B cell (primary cell): ENCODE measurements at regions not wholly inside any gene's neighbourhood (a gene's known extent, or its start where the extent isn't known, plus 50 kb on each side); places are given as distances from the start of the nearest gene placed in this dataset.

Experiments
- ATAC-seq: fragments of 200-7000 bp; cut with Tn5 transposase; one replicate; pipeline ENCODE4 v1.10.0; 2021; ENCODE audit warnings: low read depth, mild to moderate bottlenecking, moderate number of reproducible peaks, moderate library complexity
- CTCF ChIA-PET: fragments of 350-600 bp; sonication (Branson Sonifier 250); formaldehyde crosslinking; loops from one replicate; lab custom pipeline; 2021; ENCODE audit warnings: antibody characterized with exemption, inconsistent platforms; lab: Charles Lee
- POLR2A ChIA-PET: fragments of 350-600 bp; sonication (Branson Sonifier 250); formaldehyde crosslinking; loops from one replicate; lab custom pipeline; 2021; ENCODE audit warnings: antibody characterized with exemption; lab: Charles Lee
- DNase-seq: peaks from one replicate; pipeline ENCODE4 v3.0.0; 2013
- H2AFZ ChIP-seq: 2 replicates; pipeline ENCODE4 v1.6.1; 2012; ENCODE audit warnings: mild to moderate bottlenecking, low read depth, low read length; ENCODE audit not compliant: insufficient read depth, poor library complexity, severe bottlenecking
- H3K27ac ChIP-seq, 2 donors: 1 replicate in 1 of 2; 2 replicates in 1 of 2; pipeline ENCODE4 v1.5.1; 2012 to 2013; ENCODE audit warnings: low read length in 2 of 2, mild to moderate bottlenecking in 2 of 2, moderate library complexity in 1 of 2
- H3K27me3 ChIP-seq, 4 experiments: fragments of 200-600 bp in 1 of 4; sonication (generic) in 1 of 4; replicated peaks in 1 of 4; 1 replicate in 2 of 4; 2 replicates in 2 of 4; pipeline versions ENCODE4 v1.6.1 to v1.7.0; 2013 to 2016; ENCODE audit warnings: low read length in 3 of 4, mild to moderate bottlenecking in 2 of 4, mixed read lengths in 1 of 4, moderate library complexity in 1 of 4; ENCODE audit not compliant: insufficient read depth in 4 of 4, control insufficient read depth in 3 of 4; ENCODE audit errors: control extremely low read depth in 1 of 4
- H3K36me3 ChIP-seq, 2 experiments: replicated peaks in 1 of 2; 1 replicate in 1 of 2; 2 replicates in 1 of 2; pipeline versions ENCODE4 v1.6.1 to v1.7.1; 2013; ENCODE audit warnings: low read length in 1 of 2; ENCODE audit not compliant: insufficient read depth in 2 of 2, control insufficient read depth in 1 of 2; ENCODE audit errors: control extremely low read depth in 1 of 2, extremely low read depth in 1 of 2
- H3K4me1 ChIP-seq, 2 donors: fragments of 200-600 bp in 1 of 2; sonication (generic) in 1 of 2; 1 replicate in 1 of 2; 2 replicates in 1 of 2; pipeline versions ENCODE4 v1.5.1 to v1.6.1; 2013 to 2017; ENCODE audit warnings: low read length in 2 of 2; ENCODE audit not compliant: control insufficient read depth in 2 of 2, insufficient read depth in 2 of 2
- H3K4me2 ChIP-seq: replicated peaks from 2 replicates; pipeline ENCODE3; 2012; ENCODE audit warnings: mild to moderate bottlenecking, low read depth, low read length; ENCODE audit not compliant: poor library complexity, severe bottlenecking
- H3K4me3 ChIP-seq, 5 experiments: fragments of 200-600 bp in 1 of 5; sonication (generic) in 1 of 5; 1 replicate in 3 of 5; 2 replicates in 2 of 5; pipeline versions ENCODE4 v1.5.1 to v1.7.0; 2011 to 2016; ENCODE audit warnings: low read length in 4 of 5, mild to moderate bottlenecking in 4 of 5, low read depth in 2 of 5, control low read depth in 1 of 5, moderate library complexity in 1 of 5; ENCODE audit not compliant: insufficient read depth in 1 of 5; ENCODE audit errors: control extremely low read depth in 1 of 5, extremely low read depth in 1 of 5
- H3K79me2 ChIP-seq: fragments of 200-600 bp; sonication (generic); one replicate; pipeline ENCODE4 v1.6.0; 2016; ENCODE audit warnings: low read length; ENCODE audit not compliant: control insufficient read depth, insufficient read depth
- H3K9ac ChIP-seq: fragments of 200-600 bp; sonication (generic); 2 replicates; pipeline ENCODE4 v1.6.1; 2017; ENCODE audit warnings: mild to moderate bottlenecking, low read length, moderate library complexity
- H3K9me3 ChIP-seq, 3 donors: one replicate each; pipeline versions ENCODE4 v1.6.1 to v1.7.1; 2013; ENCODE audit warnings: low read length in 2 of 3; ENCODE audit not compliant: control insufficient read depth in 2 of 3, insufficient read depth in 1 of 3; ENCODE audit errors: control extremely low read depth in 1 of 3
- H4K20me1 ChIP-seq: 2 replicates; pipeline ENCODE4 v1.6.0; 2012; ENCODE audit warnings: mild to moderate bottlenecking, low read length; ENCODE audit not compliant: insufficient read depth, control insufficient read depth, poor library complexity, severe bottlenecking
- H3K27ac Mint-ChIP-seq: one replicate; pipeline ENCODE4 v1.8.0; 2021; ENCODE audit warnings: mixed read lengths
- H3K27me3 Mint-ChIP-seq: one replicate; pipeline ENCODE4 v1.8.0; 2021; ENCODE audit warnings: mixed read lengths
- H3K4me1 Mint-ChIP-seq: one replicate; pipeline ENCODE4 v1.8.0; 2021; ENCODE audit warnings: mixed read lengths
- H3K4me3 Mint-ChIP-seq: one replicate; pipeline ENCODE4 v1.8.0; 2021; ENCODE audit warnings: mixed read lengths
- H3K9me3 Mint-ChIP-seq: one replicate; pipeline ENCODE4 v1.8.0; 2022; ENCODE audit warnings: mixed read lengths; ENCODE audit not compliant: insufficient read depth
- EZH2 ChIP-seq: IDR thresholded peaks from 2 replicates; pipeline ENCODE4 v1.6.1; 2012; ENCODE audit warnings: borderline replicate concordance, low read depth, mild to moderate bottlenecking, moderate library complexity, low read length; ENCODE audit not compliant: insufficient read depth, poor library complexity, severe bottlenecking
- WGBS: methylation state at CpG from one replicate; pipeline ENCODE4 v1.1.5; 2013; ENCODE audit warnings: missing lambda C conversion rate; ENCODE audit not compliant: insufficient coverage; 5-methylcytosine and 5-hydroxymethylcytosine counted together
- intact Hi-C: fragments of 100-400 bp; cut with micrococcal nuclease; formaldehyde crosslinking; loops from one replicate; pipeline ENCODE4 v1.10.0; 2022
- TF ChIP-seq, protein P1 (sequence below): fragments of 200-600 bp; IDR thresholded peaks from one replicate; pipeline ENCODE4 v1.8.0; 2022; ENCODE audit warnings: antibody characterized with exemption, mild to moderate bottlenecking

DNA sequence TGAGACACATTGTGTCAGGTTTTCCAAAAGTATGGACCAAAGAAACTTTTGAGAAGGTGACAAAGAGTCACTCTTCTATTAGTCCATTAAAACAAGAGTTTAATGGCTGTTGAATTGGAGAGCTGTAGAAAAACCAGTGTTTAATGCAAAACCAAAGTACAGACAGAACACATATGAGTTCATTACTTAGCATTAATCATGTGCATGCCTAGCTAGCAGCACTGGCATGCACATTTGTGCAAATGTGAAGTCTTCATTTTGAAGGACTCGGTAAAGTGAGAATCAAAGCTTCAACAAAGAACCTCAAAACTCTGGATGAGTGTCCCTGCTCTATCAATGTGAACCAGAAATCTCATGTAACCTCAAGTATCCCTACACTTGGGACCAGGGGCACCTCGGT lies 256.3 kb upstream of the PPARGC1A start:
- Mint-ChIP-seq H3K27ac (no peak overlapping the region), H3K27me3 (no peaks in the 10 kb centered on the region), H3K9me3 (no peaks in the 10 kb centered on the region), H3K4me3 (no peak overlapping the region), H3K4me1 (no peaks in the 10 kb centered on the region)
- DNase-seq (no peak), ATAC-seq (no peak)
- H3K4me1 ChIP-seq = no peaks in the 10 kb centered on the region
- no peak overlapping the region for H3K27ac ChIP-seq
- WGBS = 63% methylated on average over 2 of the region's 2 CpGs
- H3K4me2 ChIP-seq = no peak overlapping the region
- POLR2A ChIA-PET = no interaction called here
- no peaks in the 10 kb centered on the region for H4K20me1 ChIP-seq
- TF ChIP-seq EZH2 = no peak
- TF ChIP-seq, protein P1, sequence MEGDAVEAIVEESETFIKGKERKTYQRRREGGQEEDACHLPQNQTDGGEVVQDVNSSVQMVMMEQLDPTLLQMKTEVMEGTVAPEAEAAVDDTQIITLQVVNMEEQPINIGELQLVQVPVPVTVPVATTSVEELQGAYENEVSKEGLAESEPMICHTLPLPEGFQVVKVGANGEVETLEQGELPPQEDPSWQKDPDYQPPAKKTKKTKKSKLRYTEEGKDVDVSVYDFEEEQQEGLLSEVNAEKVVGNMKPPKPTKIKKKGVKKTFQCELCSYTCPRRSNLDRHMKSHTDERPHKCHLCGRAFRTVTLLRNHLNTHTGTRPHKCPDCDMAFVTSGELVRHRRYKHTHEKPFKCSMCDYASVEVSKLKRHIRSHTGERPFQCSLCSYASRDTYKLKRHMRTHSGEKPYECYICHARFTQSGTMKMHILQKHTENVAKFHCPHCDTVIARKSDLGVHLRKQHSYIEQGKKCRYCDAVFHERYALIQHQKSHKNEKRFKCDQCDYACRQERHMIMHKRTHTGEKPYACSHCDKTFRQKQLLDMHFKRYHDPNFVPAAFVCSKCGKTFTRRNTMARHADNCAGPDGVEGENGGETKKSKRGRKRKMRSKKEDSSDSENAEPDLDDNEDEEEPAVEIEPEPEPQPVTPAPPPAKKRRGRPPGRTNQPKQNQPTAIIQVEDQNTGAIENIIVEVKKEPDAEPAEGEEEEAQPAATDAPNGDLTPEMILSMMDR = no peak
- no peaks in the 10 kb centered on the region for H3K36me3 ChIP-seq
- H2AFZ ChIP-seq = no peak overlapping the region
- no peaks in the 10 kb centered on the region for H3K79me2 ChIP-seq
- no peak overlapping the region for H3K9ac ChIP-seq
- intact Hi-C loops = no loop called here
- no peak overlapping the region for H3K4me3 ChIP-seq
- no peaks in the 10 kb centered on the region for H3K9me3 ChIP-seq
- CTCF ChIA-PET = no interaction called here
- H3K27me3 ChIP-seq = no peaks in the 10 kb centered on the region

DNA sequence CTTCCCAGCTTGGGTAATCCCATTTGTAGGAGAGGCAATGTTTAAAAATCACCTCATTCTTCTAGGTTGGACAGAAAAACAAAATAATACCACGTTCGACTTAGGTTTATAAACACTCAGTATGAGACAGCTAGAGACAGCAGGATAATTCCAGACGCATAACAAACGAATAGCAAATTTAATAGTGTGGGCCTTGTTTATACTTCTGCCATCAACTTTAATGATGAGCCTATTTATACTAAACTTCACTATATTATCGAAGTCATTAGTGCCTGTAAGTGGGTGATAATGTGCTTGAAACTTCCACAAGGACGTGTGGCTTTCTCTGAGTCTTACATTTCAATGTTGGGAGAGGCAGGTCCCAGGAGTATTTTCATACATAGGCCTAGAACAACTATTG lies 255.7 kb upstream of the PPARGC1A start:
- H3K4me3 Mint-ChIP-seq = no peak overlapping the region
- Histone ChIP-seq H3K27ac (no peak overlapping the region), H3K27me3 (no peaks in the 10 kb centered on the region), H3K4me2 (no peak overlapping the region), H3K4me1 (no peaks in the 10 kb centered on the region), H3K36me3 (no peaks in the 10 kb centered on the region), H2AFZ (no peak overlapping the region), H3K4me3 (no peak overlapping the region), H3K9me3 (no peaks in the 10 kb centered on the region), H3K79me2 (no peaks in the 10 kb centered on the region), H4K20me1 (no peaks in the 10 kb centered on the region), H3K9ac (no peak overlapping the region)
- H3K4me1 Mint-ChIP-seq = no peaks in the 10 kb centered on the region
- ChIA-PET POLR2A (no interaction called here), CTCF (no interaction called here)
- no CpG with 5 or more reads among the region's 6 CpGs for WGBS
- no peaks in the 10 kb centered on the region for H3K27me3 Mint-ChIP-seq
- DNase-seq = no peak
- TF ChIP-seq, protein P1 = no peak
- TF ChIP-seq EZH2 = no peak
- H3K27ac Mint-ChIP-seq = no peak overlapping the region
- intact Hi-C loops = no loop called here
- no peaks in the 10 kb centered on the region for H3K9me3 Mint-ChIP-seq
- no peak for ATAC-seq
